ENCODE measurements at regions not wholly inside any gene's neighbourhood (a gene's known extent, or its start where the extent isn't known, plus 50 kb on each side); places are given as distances from the start of the nearest gene placed in this dataset.

- TF ChIP-seq CTCF (IDR thresholded peaks at IDR 0.05; ENCODE audit: low read depth, low read length, missing input control) (no peak), GABPA (IDR thresholded peaks at IDR 0.05 in 1 of 2, conservative IDR thresholded peaks at IDR 0.05 in 1 of 2) (no peak)
These were observed 74.9 kb upstream of the SPATA13 start (continued) for GRCh38 chr13:24085662-24086061.

GRCh38 chr13:24086642-24087041 lies 73.9 kb upstream of the SPATA13 start:
- Histone ChIP-seq H3K27me3 (ENCODE audit: control insufficient read depth in 4 of 4, insufficient read depth in 4 of 4, low read length in 3 of 4) (no peaks in the 10 kb centered on the region), H3K4me1 (ENCODE audit: control insufficient read depth in 4 of 4, insufficient read depth in 4 of 4, low read length in 3 of 4) (no peaks in the 10 kb centered on the region), H3K4me3 (ENCODE audit: low read depth in 1 of 3, low read length in 3 of 3) (no peak overlapping the region), H3K9ac (ENCODE audit: low read depth in 1 of 2, low read length in 2 of 2) (no peak overlapping the region), H3K36me3 (ENCODE audit: control insufficient read depth in 4 of 4, insufficient read depth in 3 of 4, low read depth in 1 of 4, low read length in 3 of 4) (no peaks in the 10 kb centered on the region), H3K27ac (ENCODE audit: low read depth in 1 of 2, low read length in 2 of 2) (no peak overlapping the region), H3K9me3 (ENCODE audit: control insufficient read depth in 4 of 4, low read length in 3 of 4) (no peaks in the 10 kb centered on the region)
- TF ChIP-seq GABPA (IDR thresholded peaks at IDR 0.05 in 1 of 2, conservative IDR thresholded peaks at IDR 0.05 in 1 of 2) (no peak), YY1 (IDR thresholded peaks at IDR 0.05) (no peak), JUND (IDR thresholded peaks at IDR 0.05) (no peak), SP1 (IDR thresholded peaks at IDR 0.05) (no peak), FOXA2 (IDR thresholded peaks at IDR 0.05) (no peak), REST (IDR thresholded peaks at IDR 0.05) (no peak), TAF1 (conservative IDR thresholded peaks at IDR 0.05) (no peak), HNF4A (conservative IDR thresholded peaks at IDR 0.05) (no peak), ZBTB33 (IDR thresholded peaks at IDR 0.05) (no peak), NR2F2 (IDR thresholded peaks at IDR 0.05) (no peak), RAD21 (IDR thresholded peaks at IDR 0.05) (no peak), EGR1 (IDR thresholded peaks at IDR 0.05; ENCODE audit: low read depth in 2 of 2) (no peak), HNF4G (IDR thresholded peaks at IDR 0.05) (no peak), CTCF (IDR thresholded peaks at IDR 0.05; ENCODE audit: low read depth, low read length, missing input control) (no peak), ATF3 (IDR thresholded peaks at IDR 0.05) (no peak)
- no peak for DNase-seq (ENCODE audit: low spot score)
- WGBS, result 88% methylated on average over 6 of the region's 6 CpGs
